HG03025 (cell line): ENCODE measurements at regions not wholly inside any gene's neighbourhood (a gene's known extent, or its start where the extent isn't known, plus 50 kb on each side); places are given as distances from the start of the nearest gene placed in this dataset.

Source experiments
- ATAC-seq: cut with Tn5 transposase; IDR thresholded peaks from one replicate; pipeline ENCODE4 v1.9.1; 2021; ENCODE audit warnings: mild to moderate bottlenecking, moderate library complexity; ENCODE audit not compliant: unreplicated experiment, low FRiP score

DNA sequence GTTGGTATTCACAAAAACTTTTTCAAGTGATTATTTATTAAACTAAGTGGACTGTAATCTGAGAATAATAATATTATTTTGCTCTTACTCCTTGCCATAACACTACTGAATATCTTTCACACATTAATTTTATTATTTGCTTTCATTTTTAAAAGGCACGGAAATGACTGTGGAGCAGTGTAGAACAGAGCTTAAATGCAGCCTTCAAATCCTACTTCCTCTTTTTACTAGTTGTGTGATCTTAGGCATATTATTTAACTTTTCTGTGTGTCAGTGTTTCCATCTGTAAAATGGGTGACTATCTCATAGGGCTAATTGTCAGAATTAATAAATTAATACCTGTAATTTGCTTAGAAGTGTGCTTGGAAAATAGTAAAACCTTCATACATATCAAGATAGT, 55.5 kb upstream of the SLC8A1 start:
- ATAC-seq = no peak

DNA sequence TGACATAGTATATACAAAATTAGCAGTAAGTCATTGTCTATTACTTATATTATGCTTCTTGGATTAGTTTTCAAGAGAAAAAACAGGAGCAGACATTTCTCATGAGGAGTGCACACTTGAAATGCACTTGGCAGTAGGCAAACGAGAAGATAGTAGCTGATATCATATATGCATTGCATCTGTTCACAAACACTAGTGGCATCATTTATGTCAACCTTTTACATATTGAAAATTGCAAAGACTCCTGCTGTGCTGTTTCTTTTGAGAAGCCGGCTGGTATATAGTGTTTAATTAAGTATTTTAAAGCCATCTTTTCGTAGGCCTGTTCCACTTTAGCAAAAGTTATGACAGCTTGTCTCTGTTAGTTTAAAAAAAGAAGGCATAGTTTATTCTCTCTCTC, 58.4 kb upstream of the SLC8A1 start:
- ATAC-seq = no peak

DNA sequence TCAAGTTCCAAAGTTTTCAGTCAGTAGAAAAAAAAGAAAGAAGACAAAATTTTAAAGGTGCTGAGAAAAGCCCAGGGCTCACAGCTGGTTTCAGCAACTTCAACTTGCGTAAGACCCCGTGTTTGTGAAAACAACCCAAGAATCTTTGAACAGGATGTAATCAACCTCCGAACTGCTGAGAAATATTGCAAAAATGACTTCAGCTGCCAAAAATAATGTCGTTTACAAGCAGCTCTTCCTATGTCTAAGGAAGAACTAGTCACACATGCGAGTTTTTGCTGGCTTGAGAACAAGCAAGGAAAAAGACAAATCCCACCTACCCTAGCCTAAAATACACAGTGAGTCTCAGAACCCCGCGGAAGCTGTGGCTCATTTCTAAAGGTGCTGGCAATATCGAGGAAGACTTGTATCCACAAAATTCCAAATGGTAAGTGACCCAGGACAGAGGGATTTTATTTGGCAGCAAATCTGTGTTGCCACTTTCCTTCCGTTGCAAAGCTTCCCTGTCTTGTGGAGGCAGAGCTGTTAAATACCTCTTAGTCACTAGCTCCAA, 59.8 kb upstream of the SLC8A1 start:
- ATAC-seq = no peak

DNA sequence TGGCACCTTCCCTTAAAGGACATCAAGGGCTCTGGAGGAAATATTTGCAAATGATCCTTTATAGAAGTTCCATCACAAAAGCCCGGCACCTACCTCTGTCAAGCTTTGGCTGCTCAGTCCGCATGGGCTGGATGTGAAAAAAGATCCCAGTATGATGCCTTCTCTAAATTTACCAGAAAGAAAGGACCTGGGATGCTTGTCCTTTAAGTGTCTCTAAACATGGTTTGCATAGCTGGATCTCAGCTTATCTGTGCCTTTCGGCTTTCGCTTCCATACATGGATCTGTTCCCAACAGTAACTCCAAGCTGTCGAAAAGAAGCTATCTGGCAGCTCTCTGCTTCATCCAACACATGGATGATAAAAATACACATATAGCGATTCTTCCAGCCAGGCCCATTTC, 60.4 kb upstream of the SLC8A1 start:
- no peak for ATAC-seq

DNA sequence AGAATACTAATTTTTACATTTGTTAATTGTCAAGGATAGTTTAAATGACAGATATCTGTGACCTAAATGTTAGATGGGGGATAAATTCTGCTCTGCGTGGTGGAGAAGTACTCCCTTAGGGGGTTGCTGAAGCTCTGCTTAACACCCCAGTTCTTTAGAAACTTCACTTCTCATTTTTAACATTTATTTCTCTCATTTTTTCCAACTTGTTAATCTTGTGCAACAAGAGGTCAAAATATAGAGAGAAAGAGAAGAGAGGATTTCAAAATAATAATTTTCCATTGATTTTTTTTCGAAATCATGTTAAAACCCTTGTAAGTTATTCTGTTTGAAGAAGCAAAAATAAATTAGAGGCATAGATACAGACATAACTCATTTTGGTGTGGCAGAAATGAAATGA, 61.3 kb upstream of the SLC8A1 start:
- no peak for ATAC-seq

DNA sequence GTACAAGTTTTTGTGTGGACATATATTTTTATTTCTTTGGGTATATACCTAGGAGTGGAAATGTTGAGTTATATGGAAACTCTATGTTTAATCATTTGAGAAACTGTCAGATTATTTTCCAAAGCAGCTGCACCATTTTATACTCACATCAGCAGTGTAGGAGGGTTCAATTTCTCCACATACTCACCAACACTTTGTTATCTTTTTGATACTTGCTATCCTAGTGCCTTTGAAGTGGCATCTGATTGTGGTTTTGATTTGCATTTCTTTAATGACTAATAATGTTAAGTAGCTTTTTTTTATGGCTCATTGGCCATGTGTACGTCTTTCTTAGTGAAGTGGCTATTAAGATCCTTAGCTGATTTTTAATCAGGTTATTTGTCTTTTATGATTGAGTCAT, 64.7 kb upstream of the SLC8A1 start:
- ATAC-seq = no peak

DNA sequence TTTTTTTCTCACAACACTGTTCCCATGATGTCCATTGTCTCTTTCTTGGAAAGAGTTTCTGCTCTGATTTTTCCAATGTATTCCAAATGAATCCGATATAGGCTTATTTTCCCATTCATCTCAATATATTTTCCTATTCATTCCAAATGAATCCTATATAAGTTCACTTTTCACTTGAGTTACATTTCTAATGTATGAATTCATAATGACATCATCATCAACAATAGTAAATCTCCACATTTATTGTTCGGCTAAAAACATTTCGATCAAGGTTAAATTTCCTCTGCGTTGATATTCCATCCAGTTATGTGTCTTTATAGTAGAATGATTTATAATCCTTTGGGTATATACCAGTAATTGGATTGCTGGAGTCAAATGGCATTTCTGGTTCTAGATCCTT, 76.7 kb upstream of the SLC8A1 start:
- no peak for ATAC-seq

DNA sequence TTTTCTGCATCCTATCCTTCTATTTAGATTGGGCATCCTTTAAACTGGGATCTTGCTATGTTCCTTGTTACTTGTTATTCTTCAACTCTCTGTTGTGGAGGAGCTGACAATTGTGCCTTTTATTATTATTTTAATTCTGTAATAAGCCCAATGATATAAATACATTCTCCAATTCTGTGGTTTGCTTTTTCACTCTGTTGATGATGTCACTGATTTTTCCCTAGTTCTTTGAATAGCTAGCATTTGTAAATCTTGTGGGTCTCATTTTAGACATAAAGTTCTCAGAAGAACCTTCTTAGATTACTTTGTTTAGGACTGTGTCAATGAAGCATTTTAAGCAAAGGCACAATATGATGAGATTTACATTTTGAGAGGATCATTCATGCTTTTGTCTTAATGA, 79.5 kb upstream of the SLC8A1 start:
- no peak for ATAC-seq

DNA sequence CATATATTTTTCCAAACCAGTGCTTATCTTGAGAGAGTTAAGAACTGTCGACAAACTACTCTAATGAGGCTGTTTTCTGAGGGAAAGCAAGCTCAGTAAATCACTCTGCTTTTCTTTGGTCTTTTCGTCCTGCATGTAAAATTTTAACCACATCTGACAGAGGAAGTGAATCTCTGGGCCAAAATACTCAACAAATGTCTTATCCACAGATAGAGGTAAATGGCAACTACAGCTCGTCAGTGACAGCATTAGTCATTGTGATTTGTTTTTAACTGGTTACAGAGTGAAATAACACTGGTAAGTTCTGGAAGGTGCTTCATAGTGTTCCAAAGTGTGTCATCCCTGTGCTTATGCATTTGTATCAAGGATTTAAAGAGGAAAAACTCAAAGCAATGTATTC, 82.6 kb upstream of the SLC8A1 start:
- ATAC-seq = no peak

DNA sequence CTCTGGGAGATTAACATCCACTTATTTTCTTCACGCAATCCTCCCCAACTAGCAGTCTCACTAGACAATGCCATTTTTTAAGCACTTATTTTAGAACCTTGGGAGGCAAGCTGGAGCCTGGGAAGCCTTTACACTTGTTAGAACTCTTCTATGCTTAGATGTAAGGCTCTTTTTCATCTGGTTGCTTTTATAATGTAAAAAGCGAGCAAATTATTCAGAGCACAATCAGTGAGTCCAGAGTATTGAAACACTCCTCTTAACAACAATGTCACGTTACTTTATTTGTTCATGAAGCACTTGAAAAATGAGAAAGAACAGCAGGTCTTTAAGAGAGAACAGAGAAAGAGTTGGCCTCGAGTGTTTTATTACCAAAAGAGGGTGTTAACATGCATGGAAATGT, 84.1 kb upstream of the SLC8A1 start:
- no peak for ATAC-seq

DNA sequence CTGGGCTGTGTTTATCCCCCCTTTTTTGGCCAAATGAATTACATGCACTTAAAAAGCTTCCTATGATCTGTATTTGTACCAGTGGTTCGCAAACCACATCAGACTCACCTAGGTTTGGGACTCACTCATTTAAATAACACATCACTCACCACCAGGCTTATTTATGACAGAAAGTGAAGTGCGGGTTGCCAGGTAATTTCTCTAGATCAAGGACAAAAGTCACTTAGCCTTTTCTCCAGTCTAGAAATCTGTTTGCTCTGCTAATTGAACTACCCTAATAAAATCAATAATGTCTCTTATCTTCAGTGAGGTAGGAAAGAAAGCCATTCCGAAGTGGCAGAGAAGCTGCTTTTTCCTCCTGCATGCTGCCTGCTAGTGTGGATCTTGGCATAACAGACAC, 88.1 kb upstream of the SLC8A1 start:
- ATAC-seq = no peak

DNA sequence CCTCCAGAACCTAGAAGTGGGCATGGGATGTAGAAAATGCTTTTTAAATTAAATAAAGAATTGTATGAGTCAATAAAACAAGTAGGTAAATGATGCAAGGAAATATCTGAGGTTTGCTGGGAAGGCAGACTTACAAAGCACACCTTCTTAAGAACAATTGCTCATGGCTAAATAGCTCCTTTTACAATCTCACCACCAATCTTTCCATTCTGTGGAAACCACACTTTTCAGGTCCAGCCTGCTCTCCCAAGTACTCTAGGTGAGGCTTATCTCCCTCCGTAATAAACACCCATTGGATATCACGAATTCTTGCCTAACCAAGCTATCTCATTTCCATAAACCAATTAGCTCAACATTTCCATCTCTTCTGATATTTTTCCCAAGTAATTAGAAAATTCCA, 91.5 kb upstream of the SLC8A1 start:
- no peak for ATAC-seq

DNA sequence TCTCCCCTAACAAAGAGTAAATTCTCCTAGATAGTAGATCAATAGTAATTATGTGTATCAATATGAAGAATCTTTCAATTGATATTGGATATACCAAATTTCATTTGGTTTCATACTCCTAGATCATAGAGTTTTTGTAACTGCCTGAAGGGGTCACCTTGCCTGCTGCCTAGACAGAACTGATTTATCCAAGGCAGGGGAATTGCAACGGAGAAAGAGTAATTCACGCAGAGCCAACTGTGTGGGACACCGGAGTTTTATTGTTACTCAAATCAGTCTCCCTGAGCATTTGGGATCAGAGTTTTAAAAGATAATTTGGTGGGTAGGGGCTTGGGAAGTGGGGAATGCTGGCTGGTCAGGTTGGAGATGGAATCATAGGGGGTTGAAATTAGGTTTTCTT, 92.2 kb upstream of the SLC8A1 start:
- no peak for ATAC-seq

DNA sequence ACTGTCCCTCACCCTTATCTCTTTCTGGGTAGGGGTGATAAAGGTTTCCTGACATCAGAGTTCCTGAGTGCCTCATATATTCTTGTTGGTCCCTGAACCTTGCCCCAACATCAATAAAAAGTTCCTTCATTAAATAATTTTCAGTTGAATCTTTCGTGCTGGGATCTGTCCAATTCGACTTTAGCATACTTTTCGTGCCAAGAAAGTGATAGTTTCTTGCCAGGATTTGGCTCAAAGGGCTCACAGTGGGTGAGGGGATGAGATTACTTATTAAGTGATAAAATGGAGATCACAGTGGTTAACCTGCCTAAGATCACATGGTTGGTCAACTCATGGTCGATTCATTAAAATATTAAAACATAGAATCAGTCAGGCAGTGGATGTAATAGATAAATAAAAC, 93.8 kb upstream of the SLC8A1 start:
- no peak for ATAC-seq

DNA sequence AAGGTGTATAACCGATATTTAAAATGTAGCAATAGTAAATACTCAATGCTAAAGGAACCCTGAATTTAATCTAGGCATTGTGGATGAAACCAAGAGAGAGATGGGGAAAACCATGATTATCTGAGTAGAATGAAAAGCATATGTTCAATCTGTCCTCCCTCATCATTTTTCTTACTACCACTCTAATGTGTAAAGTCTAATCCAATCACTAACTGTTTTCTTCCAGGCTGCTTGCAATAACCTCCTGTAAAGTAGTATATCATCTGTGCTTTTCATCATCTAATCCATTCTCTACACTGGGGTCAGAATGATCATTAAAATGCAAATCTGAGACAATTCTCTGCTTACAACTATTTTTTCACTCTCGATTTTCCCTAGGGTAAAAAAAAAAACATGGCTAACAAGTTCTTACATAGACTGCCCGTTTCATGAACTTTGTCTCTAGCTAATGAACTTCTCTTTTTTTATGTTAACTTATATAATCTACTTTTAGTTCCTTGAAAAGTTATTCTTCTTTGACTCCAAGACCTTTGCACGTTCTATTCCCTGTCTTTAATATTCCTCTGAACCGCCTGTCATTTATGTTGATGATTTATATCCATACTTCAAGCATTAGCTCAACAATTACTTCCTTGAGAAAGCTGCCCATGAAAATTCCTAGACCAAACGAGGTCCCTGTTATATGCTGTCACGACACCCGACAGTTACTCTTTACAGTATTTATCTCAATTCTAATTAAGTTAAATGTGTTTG, 94.7 kb upstream of the SLC8A1 start:
- ATAC-seq = no peak

DNA sequence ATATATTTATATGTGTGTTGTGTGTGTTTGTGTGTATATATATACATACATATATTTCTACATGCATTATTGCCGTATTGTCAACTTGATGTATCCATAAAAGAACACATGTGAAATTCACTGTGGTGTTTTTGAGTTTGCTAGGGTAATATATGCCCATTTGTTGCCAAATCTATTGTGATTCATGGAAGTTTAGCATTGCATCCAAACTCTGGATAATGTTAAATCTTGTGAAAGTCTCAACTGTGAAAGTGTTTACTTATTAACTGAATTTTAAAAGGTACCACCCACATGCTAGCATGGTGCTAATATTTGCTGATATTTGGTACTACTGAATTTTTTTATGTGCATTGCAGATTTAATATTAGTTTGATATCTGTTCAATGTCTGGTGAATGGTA, 96.6 kb upstream of the SLC8A1 start:
- ATAC-seq = no peak

DNA sequence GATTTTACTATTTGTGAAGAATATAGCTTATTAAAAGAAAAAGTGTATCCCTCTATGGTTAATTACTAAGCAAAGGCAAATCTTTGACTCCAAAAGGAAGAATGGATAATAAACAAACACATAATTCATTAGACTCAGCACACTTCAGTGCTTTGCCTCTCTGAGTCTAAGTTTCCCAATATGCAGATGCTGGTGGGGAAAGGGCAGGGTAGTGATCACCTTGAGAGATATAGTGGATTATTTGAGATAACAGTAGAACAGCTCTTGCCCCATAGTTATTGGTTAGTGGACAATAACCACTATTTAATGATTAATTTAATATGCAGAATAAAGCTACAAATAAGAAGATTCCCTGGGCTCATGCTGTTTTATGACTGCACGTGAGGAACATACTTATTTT, 98.2 kb upstream of the SLC8A1 start:
- no peak for ATAC-seq

DNA sequence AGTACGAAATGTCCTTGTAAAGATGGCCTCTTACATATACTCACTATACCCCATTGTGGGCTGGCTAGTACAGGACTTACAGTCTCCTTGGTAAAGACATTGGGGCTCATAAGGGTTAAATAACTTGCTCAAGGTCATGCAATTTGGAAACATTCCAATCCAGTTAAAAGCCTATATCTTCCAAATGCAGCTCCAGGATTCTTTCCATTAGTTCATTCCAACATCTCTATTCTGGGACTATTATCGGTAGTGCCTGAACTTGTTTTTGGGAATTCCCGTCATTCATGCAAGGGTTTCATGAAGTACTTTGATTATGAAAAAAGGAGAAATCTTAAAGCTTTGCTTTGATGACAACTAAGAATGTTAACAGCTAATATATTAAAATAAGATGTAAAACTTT, 99.2 kb upstream of the SLC8A1 start:
- ATAC-seq = no peak

DNA sequence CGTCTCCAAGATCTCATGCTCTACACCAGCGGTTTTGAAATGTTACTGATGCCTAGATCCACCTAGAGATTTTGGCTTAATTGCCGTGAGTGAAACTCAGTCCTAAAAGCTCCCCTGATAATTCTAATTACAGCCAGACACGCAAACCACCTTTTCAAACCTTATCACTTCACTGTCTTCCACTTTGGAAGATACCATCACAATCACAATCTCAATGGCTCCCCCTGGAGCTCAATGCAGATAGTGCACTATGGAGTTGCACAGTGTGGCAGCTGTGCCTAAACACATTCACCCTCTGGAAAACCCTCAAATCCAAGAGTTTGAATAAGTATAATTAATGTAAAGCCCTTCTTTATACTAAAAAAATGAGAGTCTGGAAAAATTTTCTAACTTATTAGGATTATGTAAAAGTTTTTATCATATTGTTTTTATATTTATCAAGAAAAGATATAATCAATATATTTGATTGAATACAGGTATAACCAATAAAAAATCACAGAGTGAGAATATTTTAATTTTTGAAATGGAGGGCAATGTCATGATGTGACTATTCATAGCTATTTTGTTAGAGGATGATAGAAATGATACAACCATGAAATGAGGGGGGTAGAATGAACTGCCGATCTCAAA, 102.9 kb upstream of the SLC8A1 start:
- ATAC-seq = peak; percentile 91

DNA sequence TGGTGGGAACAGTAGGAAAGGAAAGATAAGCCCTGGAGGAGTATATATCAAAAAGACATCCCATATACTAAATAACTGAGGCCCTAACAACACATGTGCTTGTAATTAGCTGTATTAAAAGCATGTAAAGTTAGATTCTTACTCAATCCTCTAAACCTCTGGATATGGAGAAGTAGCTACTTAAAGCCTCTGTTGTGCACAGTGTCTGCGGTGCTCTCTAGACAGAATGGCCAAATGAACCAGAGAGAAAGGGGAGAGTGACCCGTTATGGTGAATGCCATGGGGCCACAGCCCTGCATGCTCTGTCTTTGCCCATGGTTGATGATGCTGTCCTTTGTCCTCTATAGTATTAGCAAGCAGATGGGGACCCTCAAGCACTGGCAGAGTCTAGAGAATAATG, 104.4 kb upstream of the SLC8A1 start:
- ATAC-seq = no peak

DNA sequence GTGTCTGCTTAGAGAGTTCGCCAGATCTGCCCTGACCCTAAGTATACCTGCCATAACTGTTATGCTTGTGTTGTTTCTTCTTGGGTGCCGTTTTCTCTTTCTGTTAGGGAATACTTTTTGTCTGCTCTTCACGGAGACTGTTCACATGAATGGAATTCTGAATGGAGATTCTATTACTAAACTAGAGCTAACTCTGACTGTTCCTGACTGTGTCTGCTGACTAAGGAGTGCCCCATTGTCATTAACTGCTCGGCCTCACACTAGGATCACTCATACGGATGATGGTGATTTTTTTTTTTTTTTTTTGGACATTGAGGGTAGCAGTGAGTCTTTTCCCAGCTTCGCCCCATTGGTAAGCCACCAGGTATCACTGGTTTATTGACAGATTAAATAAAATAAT, 104.8 kb upstream of the SLC8A1 start:
- ATAC-seq = no peak

DNA sequence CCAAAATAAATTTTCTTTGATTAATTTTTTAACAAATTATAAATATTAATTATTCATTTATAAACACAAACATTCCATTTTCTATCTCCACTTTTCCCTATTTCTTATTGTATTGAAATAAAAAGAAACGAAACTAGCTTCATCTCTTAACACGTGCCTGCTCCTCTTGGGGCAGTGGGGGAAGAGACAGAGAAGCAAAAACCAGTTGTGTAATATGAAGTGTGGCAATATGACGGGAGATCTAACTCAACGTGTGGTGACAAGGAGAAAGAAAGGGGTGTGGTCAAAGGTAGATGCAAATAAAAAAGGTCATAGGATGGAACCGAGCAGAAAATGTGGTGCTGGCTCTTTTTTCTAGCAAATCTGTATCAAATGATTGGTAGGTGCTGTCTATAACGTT, 106.9 kb upstream of the SLC8A1 start:
- ATAC-seq = no peak
